Fibroblast of villous mesenchyme (primary cell): ENCODE measurements at regions not wholly inside any gene's neighbourhood (a gene's known extent, or its start where the extent isn't known, plus 50 kb on each side); places are given as distances from the start of the nearest gene placed in this dataset.

Source experiments
- DNase-seq: peaks from one replicate; pipeline ENCODE4 v3.0.0-alpha.2; 2010; ENCODE audit warnings: low read depth
- H3K4me3 ChIP-seq: 2 replicates; pipeline ENCODE4 v1.5.1; 2011; ENCODE audit warnings: low read depth, mild to moderate bottlenecking, low read length
- TF ChIP-seq, protein P1 (sequence below): IDR thresholded peaks from 2 replicates; pipeline ENCODE4 v1.5.1; 2012; ENCODE audit warnings: low read depth, mild to moderate bottlenecking, low read length; ENCODE audit not compliant: insufficient read depth

DNA sequence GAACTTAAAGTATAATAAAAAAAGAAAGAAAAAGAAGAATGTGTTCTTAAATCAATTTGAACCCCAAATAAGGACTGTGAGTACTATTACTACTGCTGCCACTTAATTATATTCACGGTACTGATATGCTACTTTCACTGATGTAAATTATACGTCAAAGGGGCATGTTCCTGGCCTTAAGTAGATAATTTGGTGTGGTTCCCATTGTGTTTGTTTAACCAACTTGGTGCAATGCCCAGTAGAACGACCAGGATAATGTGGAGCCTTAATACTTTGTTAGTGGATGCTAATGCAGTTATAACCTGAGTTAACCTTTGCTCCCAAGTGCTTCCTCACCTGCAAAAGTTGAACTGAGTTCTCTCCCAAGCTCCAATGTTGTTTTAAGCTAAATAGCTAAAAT, 142.0 kb downstream of the NR4A2 start:
- no peak for DNase-seq
- H3K4me3 ChIP-seq, result no peak overlapping the region
- TF ChIP-seq, protein P1, sequence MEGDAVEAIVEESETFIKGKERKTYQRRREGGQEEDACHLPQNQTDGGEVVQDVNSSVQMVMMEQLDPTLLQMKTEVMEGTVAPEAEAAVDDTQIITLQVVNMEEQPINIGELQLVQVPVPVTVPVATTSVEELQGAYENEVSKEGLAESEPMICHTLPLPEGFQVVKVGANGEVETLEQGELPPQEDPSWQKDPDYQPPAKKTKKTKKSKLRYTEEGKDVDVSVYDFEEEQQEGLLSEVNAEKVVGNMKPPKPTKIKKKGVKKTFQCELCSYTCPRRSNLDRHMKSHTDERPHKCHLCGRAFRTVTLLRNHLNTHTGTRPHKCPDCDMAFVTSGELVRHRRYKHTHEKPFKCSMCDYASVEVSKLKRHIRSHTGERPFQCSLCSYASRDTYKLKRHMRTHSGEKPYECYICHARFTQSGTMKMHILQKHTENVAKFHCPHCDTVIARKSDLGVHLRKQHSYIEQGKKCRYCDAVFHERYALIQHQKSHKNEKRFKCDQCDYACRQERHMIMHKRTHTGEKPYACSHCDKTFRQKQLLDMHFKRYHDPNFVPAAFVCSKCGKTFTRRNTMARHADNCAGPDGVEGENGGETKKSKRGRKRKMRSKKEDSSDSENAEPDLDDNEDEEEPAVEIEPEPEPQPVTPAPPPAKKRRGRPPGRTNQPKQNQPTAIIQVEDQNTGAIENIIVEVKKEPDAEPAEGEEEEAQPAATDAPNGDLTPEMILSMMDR, result no peak

DNA sequence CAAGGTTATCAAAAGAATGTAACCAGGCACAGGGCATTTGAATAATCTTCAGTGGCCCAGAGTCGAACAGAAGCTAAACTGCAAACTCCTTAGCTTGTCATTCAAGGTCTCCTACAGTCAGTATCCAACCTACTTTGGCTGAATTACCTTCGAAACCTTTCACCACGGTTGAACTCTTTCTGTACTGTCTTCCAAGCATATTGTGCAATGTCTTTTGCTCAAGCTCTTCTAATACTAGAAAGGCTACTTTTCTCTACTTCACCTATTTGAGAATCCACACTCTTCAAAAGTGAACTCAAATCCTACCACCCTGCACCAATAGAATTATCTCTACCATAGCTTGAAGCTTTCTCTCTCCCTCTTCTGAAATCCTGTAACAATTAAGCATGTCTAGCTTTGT, 142.9 kb downstream of the NR4A2 start:
- H3K4me3 ChIP-seq, result no peak overlapping the region
- TF ChIP-seq, protein P1, result no peak
- DNase-seq, result no peak

DNA sequence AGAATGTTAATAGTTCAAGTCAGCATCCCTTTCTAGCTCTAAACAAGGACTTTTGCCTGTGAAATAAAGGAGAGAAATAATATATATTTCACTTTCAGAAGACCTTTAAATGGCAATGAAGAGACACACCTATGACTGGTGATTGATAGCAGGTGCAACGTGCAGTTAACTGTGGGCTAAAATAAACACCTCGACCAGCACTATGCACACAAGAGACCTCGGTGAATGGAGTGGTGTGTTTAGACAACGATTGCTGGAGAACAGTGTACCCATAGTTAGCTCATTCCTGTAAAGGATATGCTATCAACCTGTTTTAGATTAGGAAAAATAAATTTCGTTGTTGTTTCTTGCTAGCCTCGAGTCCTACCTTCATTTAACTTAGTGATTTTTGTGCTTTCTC, 143.4 kb downstream of the NR4A2 start:
- DNase-seq, result no peak
- no peak overlapping the region for H3K4me3 ChIP-seq
- TF ChIP-seq, protein P1, result no peak

DNA sequence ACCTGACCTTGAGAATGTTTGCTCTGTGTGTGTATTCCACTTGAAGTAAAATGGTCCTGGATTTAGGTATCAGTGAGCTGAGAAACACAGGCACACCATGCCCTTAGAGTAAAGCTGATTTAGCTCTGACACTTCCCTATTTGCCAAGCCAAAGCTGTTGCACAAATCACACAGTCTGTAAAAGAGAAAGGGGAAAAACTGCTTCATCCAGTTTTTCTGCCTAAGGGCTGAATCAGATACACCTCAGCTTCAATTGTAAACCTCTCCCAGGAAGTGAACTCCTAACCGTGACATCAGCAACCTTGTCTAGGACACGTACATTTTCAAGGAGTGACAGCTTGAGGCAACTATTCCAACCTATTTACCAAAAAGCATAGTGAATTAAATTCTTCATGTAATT, 150.4 kb downstream of the NR4A2 start:
- TF ChIP-seq, protein P1, result no peak
- DNase-seq, result no peak
- no peak overlapping the region for H3K4me3 ChIP-seq

DNA sequence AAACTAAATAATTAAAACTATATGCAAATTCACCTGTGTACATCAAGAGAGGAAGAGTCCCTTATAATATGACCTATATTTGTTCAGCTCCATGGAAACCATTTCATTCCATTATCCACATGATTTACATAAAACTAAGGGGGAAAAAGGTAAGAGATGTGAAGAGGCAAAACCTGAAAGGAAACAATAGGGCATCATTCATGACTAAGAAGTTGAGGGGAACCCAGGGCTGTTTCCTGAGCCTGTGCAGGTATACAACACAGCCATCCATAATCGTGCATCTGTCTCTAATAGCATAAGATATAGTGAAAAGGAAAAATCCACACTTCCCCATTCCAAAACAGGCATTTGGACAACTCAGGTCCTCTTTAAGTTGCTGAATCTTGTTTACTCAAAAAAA, 151.3 kb downstream of the NR4A2 start:
- H3K4me3 ChIP-seq, result no peak overlapping the region
- TF ChIP-seq, protein P1, result no peak
- no peak for DNase-seq

DNA sequence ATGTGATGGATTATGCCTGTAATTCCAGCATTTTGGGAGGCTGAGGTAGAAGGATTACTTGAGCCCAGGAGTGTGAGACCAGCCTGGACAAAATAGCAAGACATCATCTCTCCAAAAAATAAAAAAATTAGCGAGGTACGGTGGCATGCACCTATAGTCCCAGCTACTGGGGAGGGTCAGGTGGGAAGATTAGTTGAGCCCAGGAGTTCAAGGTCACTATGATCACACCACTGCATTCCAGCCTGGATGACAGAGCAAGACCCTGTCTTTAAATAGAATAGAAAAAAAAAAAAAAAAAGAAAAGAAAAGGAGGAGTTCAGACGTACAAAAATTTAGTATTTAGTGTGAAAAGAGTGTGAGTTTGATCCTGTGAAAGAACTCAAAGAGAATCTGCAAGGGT, 154.9 kb downstream of the NR4A2 start:
- DNase-seq, result no peak
- TF ChIP-seq, protein P1, result no peak
- H3K4me3 ChIP-seq, result no peak overlapping the region

DNA sequence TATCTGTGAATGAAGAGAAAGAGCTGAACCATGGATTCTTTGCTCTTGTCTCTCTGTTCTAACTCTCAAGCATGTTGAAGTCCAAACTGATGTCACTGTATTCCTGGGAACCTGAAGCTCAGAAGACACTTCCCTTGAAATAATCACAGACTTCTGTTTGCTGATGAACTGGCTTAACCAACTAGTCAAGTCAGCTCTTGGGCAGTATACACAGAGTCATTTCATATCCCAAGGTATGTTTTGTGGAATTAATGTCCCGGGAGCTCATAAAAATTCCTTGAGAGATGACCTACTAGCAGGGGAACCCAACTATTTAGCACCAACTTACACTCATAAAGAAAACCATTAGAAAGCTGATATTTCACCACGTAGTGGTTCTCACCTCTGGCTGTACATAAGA, 156.6 kb downstream of the NR4A2 start:
- TF ChIP-seq, protein P1, result no peak
- no peak for DNase-seq
- H3K4me3 ChIP-seq, result no peak overlapping the region
